Skeletal muscle cell (primary cell): ENCODE measurements at regions not wholly inside any gene's neighbourhood (a gene's known extent, or its start where the extent isn't known, plus 50 kb on each side); places are given as distances from the start of the nearest gene placed in this dataset.
"Not testable (repeated sequence)": the region's sequence is repeated elsewhere in the genome, so short reads cannot be mapped to it uniquely, and the experiment has no call there.

Experiments
- DNase-seq: peaks from one replicate; pipeline ENCODE4 v3.0.0-alpha.2; 2010; ENCODE audit warnings: low read depth
- H3K4me3 ChIP-seq: 2 replicates; pipeline ENCODE4 v1.5.1; 2011; ENCODE audit warnings: low read depth, mild to moderate bottlenecking, control low read depth, low read length, moderate library complexity

DNA sequence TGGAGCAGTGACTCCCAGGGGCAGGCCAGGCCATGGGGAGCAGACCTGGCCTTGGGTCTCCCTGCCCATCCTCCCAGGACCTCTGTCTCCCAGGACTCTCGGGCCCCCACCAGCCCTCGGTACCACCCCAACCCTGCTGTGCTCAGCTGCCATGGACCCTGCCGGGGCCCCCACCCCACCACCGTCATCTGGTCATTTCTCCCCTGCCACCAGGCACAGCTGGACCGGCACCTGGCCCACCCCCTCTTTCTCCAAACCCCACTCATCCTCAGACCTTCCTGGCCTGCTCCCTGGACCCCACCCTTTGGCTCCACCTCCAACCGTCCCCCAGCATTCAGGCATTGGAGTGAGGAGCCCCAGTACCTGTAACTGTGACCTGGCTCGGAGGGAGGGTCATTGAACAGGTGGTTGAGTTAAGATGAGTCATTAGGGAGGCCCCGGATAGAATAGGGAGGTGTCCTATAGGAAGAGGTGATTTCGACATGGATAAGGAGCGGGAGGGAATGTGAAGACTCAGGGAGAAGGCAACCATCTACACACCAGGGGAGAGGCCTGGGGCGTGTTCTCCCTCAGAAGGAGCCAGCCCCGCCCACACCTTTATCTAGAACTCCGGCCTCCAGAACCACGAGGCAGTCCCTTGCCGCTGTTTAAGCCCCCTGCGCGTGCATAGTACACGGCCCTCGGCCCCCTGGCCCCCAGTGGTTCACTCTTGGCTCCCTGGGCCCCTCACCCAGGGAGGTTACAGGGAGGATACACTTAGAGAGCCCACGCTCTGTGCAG, 1395.9 kb downstream of the BRD1 start:
- no peak for DNase-seq
- no peak overlapping the region for H3K4me3 ChIP-seq

DNA sequence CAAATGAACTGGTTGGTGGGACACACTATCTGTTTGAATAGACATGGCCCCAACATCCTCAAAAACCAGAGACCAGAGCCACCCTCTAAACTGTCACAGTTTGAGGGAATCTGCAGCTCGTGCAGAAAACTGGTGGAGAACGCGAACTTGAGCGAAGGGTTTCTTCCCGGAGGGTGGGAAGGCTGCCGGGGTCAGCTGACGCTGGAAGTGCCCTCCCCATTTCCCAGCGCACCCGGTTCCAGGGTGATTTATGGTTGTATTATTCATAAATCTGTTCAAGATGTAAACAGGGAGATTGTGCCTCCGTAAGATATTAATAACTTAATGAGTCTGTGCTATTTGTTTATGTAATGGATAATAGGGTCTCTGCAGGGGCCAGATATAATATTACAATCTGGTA, 1396.7 kb downstream of the BRD1 start:
- no peak for DNase-seq
- no peak overlapping the region for H3K4me3 ChIP-seq

DNA sequence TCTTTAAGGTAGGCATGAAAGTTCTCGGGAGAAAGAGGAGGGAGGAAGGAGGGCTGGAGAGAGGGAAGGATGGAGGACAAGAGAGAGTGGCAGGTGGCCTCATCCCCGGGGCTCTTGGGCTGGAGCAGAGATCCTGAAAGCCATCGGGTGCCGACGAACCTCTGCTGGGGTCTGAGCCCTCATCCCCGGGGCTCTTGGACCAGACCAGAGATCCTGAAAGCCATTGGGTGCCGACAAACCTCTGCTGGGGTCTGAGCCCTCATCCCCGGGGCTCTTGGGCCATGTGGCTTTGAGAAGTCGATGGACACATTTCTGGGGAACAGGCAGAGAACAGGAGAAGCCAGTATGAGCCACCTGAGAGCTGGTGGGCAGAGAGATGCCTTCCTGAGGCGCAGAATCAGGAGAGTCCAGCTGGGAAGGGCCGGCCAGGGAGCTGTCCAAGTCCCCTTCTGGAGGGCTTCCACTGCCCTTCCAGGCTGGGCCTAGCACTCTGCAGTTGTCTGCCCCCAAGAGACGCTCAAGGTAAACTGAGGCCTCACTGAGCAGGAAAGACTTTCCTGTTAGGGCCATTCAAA, 1398.1 kb downstream of the BRD1 start:
- DNase-seq: no peak
- no peak overlapping the region for H3K4me3 ChIP-seq

DNA sequence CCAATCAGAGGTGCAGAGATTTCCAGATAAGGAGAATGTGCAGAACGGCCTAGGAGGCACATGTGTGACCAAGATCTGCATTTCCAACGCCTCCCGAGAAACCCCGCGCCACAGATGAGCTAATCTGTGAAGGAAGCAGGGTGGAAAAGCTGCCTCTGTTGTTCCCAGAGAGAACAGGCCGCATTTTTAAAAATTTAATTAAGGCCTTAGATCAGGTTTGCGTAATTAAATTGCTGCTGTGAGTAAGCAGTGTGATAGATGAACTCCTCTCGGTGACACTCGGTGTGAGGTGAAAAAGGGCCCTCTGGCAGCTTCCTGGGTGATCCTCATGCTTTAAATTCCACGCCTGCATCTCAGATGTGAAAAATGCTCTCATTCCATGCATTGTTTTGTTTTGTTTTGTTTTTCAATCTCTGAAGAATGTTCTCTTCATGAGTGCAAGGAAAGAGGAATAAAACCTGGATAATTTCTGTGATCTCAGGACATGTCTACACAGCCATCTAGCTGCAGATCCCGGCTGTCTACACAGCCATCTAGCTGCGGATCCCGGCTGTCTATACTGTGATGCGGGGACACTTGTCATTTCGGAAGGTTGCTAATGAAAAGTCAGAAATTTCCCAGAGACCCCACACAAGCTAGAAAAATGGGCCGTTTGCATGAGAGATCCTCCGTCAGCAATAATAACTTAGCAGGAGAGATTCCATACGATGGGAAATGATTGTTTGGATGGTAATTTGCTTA, 1398.9 kb downstream of the BRD1 start:
- DNase-seq: no peak
- H3K4me3 ChIP-seq: no peak overlapping the region

DNA sequence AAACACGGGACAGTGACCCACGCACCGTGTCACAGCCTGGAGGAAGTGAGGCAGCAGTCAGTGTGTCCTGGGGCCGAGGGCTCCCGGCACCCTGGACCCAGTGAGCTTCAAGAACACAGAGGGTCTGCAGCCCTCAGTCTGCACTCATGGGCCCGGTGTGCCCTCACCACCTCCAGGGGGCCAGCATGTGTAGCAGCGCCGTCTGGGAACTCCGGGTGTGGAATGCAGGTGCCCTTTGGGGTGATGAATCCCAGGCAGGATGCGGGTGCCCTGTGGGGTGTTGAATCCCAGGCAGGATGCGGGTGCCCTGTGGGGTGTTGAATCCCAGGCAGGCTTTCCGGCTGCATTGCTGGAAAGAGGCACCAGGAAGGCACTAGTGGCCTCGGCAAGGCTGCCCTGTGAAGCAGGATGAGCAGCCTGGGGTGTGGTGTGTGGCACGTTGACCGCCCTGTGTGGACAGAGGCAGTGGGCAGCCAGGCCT, 1399.9 kb downstream of the BRD1 start:
- no peak overlapping the region for H3K4me3 ChIP-seq
- DNase-seq: no peak

DNA sequence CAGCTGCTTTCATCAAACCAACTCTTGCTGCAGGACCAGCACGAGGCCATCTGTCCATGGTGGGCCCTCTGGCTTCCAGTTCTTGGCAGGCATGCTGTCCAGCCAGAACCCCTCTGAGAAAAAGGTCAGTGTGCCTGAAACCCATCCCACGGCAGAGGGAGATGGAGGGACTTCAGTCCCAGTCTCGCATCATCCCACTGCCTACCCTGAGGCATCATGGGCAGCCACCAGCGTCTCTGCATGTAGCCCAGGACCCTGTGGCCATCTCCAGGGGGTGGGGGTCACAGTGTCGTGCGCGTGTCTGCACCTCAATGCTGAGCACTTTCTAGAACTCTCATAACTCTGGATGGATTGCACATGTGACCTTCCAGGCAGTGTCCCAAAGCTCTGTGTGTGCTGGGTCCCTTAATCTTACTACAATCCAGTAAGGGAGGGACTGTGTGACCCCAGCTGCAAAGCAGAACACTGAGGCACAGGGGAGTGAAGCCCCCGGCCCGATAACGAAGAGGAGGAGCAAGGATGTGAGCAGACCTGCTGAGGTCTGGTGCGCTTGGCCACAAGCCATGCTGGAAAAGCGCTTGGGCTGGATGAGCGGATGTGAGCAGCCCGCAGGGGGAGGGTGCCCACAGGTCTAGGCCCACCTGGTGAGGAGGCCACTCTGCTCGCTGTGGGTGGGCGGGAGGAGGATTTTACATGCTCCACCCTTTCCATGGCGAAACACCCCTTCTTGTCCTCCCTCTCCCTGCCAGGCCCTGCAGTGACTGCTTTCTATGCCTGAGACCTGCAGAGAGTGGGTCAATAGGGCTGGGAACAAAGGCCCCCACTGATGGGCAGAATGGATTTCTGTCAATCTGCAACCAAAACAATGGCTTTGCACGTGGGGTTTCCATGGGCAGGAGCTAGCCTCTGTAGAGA, 1401.0 kb downstream of the BRD1 start:
- no peak for DNase-seq
- no peak overlapping the region for H3K4me3 ChIP-seq

DNA sequence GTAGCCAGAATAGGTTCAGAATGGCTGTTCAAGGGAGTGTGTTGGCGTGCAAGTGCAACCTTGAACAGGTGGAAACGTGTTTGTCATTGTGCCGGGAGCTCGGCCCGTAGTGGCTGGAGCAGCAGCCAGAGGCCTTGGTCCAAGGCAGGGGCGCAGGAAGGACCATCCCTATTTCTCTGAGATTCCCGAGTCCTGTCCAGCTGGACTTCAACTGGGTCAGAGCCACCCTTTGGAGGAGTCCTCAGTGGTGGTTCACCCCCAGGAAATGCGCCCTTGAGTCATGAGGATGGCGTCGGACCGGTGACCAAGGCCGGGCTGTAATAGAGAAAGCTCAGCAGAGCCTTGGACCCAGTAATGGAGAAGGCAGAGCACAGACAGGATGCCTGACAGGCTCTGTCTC, 1402.0 kb downstream of the BRD1 start:
- no peak overlapping the region for H3K4me3 ChIP-seq
- DNase-seq: no peak

DNA sequence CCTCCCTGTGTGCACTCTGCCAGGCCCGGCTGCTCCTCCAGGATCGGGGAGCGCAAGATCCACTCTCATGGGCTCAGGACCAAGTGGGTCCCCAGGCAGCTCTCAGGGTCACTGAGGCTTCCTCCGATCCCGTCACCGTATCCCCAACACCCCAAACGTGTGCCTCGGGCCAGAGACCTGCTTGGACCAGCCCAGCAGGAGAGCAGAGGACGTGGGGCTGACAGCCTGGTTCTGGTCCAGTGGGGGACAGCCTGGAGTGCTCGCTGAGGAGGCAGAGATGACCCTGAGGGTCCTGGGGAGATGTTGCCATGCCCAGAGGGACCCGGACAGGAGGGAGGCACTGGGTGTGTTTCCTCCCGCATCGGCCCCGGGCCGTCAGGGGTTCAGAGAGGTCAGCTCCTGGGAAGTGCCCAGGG, 1402.6 kb downstream of the BRD1 start:
- no peak overlapping the region for H3K4me3 ChIP-seq
- DNase-seq: no peak

DNA sequence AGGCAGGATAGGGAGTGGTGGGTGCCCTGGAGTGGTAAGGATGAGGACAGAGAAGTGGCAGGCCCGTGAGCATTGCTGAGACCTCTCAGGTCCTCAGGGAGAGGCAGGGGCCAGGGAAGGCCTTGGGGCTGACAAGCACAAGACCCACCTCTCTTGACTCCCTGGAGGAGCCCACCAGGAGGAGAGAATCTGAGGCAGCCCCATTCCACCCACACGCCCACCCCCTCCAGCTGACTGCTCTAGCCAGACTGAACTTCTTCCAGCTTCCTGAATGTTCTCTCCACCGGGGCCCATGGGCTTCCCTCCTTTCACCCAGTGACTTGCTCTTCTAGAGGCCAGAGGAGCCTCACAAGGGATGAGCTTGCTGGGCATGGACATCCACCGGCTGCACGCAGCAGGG, 1403.0 kb downstream of the BRD1 start:
- DNase-seq: no peak
- no peak overlapping the region for H3K4me3 ChIP-seq

DNA sequence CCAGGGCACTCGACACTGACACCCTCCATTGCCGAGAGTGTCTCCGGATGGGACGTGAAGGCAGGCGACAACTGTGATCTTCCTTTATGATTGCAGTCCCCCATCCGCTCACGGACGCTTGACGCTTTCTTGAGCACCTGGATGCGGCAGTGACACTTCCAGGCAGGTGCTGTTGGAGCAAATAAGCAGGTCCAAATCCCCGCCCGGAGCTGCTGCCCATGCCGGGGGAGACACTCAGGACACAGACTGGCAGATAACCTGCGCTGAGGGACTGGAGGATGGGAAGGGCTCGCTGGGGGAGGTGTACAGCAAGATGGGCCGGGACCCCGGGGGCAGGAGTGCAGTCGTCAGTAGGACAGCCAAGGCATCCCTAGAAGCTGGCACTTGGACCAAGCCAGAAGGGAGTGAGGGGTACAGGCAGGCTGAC, 1403.5 kb downstream of the BRD1 start:
- no peak overlapping the region for H3K4me3 ChIP-seq
- DNase-seq: no peak

DNA sequence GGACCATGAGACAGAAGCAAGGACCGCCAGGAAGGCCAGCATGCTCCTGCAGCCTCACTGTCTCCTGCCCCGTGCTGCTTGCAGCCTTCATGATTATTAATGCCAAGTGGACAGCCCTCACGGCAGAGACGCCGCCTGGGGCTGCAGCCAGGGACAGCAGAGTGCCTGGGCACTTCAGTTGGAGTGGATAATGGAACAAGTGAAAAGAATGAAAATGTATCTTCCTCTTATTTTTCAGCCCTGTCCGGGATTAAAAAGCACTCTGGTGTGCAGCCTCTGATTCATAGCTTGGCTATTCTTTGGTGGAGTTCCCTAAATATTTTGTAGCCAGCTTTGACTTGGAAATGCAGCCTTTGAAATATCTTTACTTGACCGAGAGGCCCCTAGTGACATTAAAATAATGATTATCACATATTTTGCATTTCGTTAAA, 1404.2 kb downstream of the BRD1 start:
- no peak for DNase-seq
- no peak overlapping the region for H3K4me3 ChIP-seq

DNA sequence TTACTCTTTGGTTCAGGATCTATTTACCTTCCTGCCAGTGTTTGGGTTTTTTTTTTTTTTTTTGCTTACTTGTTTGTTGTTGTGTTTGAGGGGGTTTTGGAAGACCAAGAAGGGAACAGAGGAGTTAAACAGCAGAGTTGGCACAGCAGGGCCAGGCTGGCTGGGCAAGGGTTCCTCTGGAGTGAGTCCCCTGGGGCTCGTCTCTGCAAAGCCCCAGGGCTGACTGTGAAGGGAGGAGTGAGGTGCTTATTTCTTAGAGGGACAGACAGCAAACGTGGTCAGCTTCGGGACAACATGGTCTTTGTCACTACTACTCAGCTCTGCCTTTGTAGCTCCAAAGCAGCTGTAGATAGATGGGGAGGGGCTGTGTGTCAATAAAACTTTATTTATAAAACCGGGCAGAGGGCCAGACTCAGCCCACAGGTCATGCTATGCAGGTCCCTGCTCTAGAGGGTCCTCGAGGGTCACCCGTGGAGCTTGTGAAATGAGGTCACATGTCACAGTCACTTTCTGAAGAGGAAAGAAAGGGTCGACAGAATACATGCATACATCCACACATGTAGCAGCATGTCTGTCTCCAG, 1404.7 kb downstream of the BRD1 start:
- DNase-seq: no peak
- H3K4me3 ChIP-seq: no peak overlapping the region

DNA sequence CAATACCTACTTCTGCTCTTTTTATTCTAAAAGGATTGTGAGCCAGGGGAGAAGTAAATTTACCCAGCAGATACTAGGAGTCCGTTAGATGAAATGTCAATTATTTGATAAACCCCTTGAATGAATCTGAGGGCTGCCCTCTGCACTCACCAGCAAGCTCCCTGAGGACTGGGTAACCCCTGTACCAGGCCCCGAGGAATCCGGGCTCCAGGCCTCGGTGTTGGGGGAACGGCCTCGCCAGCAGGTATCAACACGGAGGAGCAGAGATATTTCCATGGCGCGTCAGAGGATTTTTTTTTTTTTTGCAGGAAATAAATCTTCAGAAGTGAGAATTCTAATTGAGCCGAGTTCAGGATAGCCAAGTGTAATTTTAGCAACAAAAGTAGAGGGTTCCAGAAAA, 1408.8 kb downstream of the BRD1 start:
- H3K4me3 ChIP-seq: no peak overlapping the region
- no peak for DNase-seq

DNA sequence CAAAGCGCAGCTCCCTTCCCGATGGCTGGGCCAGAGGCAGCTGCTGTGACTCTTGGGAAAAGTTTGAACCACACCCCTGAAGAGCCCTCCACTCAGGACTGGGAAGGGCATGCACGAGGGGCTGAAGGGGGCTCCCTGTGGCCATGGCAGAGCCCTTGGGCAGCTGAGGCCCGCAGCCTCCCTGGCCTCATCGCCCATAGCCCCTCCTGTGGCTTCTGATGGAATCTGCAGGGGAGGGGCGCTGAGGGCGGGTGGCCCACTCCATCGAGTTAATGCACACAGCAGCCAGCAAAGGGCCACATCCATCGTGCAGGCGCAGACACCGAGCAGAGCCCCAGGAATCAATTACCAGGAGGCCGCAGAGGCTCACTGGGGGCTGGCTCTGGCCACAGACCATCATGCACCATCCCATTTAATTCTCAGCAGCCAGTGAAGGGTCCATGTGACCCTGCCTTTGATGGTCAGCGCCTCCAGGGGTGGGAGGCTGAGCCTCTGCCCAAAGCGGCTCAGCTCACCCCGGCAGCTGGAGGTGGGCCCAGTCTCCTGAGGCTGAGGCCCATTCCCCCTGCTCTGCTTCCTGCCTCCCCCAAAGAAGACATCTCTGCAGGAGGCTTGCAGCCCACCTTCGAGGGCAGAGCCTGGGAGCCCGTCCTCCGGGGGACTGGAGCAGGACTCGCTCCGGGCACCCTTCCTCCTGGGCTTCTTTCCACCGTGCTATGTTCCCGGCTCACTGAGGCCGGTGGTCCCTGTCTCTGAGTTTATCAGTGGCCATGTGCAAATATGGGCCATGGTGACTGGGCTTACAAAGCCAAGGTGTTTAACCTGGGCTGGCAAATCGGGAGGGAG, 1410.2 kb downstream of the BRD1 start:
- no peak for DNase-seq
- H3K4me3 ChIP-seq: no peak overlapping the region

DNA sequence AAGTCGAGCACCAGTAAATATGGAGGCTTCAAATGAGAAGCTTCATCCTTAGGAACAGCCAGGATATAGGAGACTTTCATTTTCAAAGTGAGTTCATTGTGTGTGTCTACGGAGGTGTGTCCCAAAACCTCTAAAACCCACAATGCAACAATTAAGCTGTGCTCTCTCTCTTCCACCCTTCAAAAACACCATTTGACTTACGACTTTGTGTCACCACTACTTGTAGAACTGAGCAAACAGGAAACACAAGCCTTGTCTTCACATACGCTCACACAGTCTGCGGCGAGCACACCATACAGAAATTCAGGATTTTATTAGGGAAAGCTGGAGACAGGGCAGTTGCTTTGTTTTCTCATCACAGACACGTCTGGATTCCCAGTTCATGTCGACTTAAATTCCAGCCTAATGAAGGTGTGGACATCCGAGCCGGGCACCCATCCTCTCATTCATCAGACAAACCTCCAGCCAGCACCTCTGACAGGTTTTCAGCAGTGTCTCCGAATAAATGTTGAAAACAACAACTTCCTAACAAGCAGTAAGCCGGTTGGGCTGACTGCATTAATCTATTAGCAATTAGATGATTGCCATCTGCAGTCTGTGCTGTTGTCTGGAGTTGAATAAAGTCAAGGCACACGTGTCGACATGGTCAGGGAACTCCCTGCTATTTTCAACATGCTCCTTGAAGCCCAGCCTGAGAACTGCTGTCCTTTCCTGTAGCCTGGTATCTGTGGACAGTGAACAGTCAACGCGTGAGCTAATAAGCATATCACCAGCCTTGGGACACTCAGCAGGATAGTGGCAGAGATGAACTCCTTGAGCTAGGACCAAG, 1411.1 kb downstream of the BRD1 start:
- DNase-seq: no peak
- H3K4me3 ChIP-seq: no peak overlapping the region

DNA sequence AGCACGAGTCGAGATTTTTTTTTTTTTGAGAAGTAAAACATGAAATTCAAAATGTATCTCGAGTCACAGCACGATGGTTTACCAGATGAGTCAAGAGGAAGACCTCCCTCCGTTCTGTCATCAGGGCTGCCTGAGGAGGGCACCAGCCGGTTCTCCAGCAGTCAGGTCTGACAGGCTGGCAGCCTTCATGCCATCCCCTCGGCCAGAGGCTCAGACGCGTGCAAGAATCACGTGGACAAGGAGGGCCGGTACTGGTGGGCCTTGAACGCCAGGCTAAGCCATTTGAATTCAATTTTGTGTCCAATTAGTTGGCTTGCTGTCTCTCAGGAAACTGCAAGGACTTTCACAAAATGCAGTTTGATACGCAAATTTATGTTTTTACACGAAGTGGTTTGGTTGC, 1412.2 kb downstream of the BRD1 start:
- H3K4me3 ChIP-seq: no peak overlapping the region
- DNase-seq: no peak

DNA sequence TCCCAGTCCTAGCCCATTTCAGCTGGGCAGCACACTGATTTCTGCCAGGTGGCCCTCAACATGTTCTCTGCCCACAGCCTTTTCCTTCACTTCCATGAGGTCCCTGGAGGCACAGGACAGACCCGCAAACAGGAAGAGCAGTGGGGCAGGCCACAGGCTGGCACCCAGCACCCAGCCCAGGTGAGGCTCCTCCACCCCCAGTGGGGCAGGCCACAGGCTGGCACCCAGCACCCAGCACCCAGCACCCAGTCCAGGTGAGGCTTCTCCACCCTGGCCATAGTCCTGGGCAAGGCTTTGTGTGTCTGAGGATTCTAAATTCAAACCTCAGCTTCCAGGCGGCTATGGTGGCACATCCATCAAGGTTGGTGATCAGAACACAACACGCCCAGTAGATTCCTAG, 1413.0 kb downstream of the BRD1 start:
- no peak for DNase-seq
- H3K4me3 ChIP-seq: no peak overlapping the region

DNA sequence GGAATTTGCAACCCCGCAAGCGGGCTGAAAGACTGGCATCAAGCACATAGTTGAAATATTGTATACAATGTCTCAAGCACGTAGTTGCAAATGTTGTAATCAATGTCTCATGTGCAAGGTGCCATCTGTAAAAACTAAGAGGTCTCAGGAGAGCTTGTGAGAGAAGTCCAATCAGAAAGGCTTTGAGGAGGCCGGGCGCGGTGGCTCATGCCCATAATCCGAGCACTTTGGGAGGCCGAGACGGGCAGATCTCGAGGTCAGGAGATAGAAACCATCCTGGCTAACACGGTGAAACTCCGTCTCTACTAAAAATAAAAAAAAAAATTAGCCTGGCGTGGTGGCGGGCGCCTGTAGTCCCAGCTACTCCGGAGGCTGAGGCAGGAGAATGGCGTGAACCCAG, 1414.7 kb downstream of the BRD1 start:
- DNase-seq, H3K4me3 ChIP-seq: not testable (repeated sequence)
